SK-N-SH treated with all-trans-retinoic acid at 6 μM for 48 hours (cell line): ENCODE measurements at regions not wholly inside any gene's neighbourhood (a gene's known extent, or its start where the extent isn't known, plus 50 kb on each side); places are given as distances from the start of the nearest gene placed in this dataset.

Source experiments
- ATAC-seq: fragments of 200-7000 bp; cut with Tn5 transposase; 3 replicates; pipeline ENCODE4 v1.9.1; 2020; ENCODE audit warnings: mild to moderate bottlenecking, moderate library complexity
- ARNTL ChIP-seq: fragments of 450-650 bp; formaldehyde crosslinking; IDR thresholded peaks from 2 replicates; pipeline ENCODE4 v1.5.0; 2020; ENCODE audit warnings: low read depth, mild to moderate bottlenecking, moderate library complexity, borderline replicate concordance
- BACH2 ChIP-seq: fragments of 250-450 bp; sonication (Bioruptor Pico); IDR thresholded peaks from 2 replicates; pipeline ENCODE4 v1.9.0; 2021; ENCODE audit warnings: mild to moderate bottlenecking, borderline replicate concordance
- CREB5 ChIP-seq: fragments of 250-450 bp; sonication (Bioruptor Pico); IDR thresholded peaks from 2 replicates; pipeline ENCODE4 v1.5.1; 2020; ENCODE audit warnings: low read depth, mild to moderate bottlenecking, moderate library complexity
- CSDC2 ChIP-seq: fragments of 250-450 bp; sonication (Bioruptor Pico); IDR thresholded peaks from 2 replicates; pipeline ENCODE4 v1.5.0; 2020; ENCODE audit warnings: mild to moderate bottlenecking, moderate library complexity
- CSRNP3 ChIP-seq: fragments of 250-450 bp; sonication (Bioruptor Pico); IDR thresholded peaks from 2 replicates; pipeline ENCODE4 v1.5.1; 2021; ENCODE audit warnings: mild to moderate bottlenecking, moderate library complexity
- ESRRG ChIP-seq: fragments of 250-450 bp; sonication (Bioruptor Pico); IDR thresholded peaks from 2 replicates; pipeline ENCODE4 v1.6.1; 2021; ENCODE audit warnings: mild to moderate bottlenecking
- GLIS3 ChIP-seq: fragments of 250-450 bp; sonication (Bioruptor Pico); IDR thresholded peaks from 2 replicates; pipeline ENCODE4 v1.5.0; 2020; ENCODE audit warnings: mild to moderate bottlenecking, moderate library complexity
- ISL1 ChIP-seq: fragments of 250-450 bp; sonication (Bioruptor Pico); IDR thresholded peaks from 2 replicates; pipeline ENCODE4 v2.1.2; 2022; ENCODE audit warnings: mild to moderate bottlenecking, moderate library complexity
- OSR1 ChIP-seq: fragments of 250-450 bp; sonication (Bioruptor Pico); IDR thresholded peaks from 2 replicates; pipeline ENCODE4 v1.8.0; 2022; ENCODE audit warnings: moderate library complexity, mild to moderate bottlenecking, inconsistent platforms
- PATZ1 ChIP-seq: fragments of 250-450 bp; sonication (Bioruptor Pico); IDR thresholded peaks from 2 replicates; pipeline ENCODE4 v1.8.0; 2020; ENCODE audit warnings: mild to moderate bottlenecking, moderate library complexity, borderline replicate concordance
- POU6F1 ChIP-seq: fragments of 250-450 bp; sonication (Bioruptor Pico); IDR thresholded peaks from 2 replicates; pipeline ENCODE4 v1.8.0; 2021; ENCODE audit warnings: low read depth, mild to moderate bottlenecking, moderate library complexity, borderline replicate concordance
- PPARA ChIP-seq: fragments of 250-450 bp; sonication (Bioruptor Pico); IDR thresholded peaks from 2 replicates; pipeline ENCODE4 v1.5.0; 2020; ENCODE audit warnings: mild to moderate bottlenecking, borderline replicate concordance
- RARB ChIP-seq: fragments of 250-450 bp; sonication (Bioruptor Pico); IDR thresholded peaks from 2 replicates; pipeline ENCODE4 v1.8.0; 2021; ENCODE audit warnings: mild to moderate bottlenecking, moderate library complexity
- SNAI2 ChIP-seq: fragments of 250-450 bp; sonication (Bioruptor Pico); IDR thresholded peaks from 2 replicates; pipeline ENCODE4 v1.5.0; 2020; ENCODE audit warnings: mild to moderate bottlenecking, moderate library complexity
- TCF4 ChIP-seq: fragments of 250-450 bp; sonication (Bioruptor Pico); IDR thresholded peaks from 2 replicates; pipeline ENCODE4 v1.8.0; 2021; ENCODE audit warnings: mild to moderate bottlenecking, moderate library complexity, borderline replicate concordance
- TOX ChIP-seq: fragments of 250-450 bp; sonication (Bioruptor Pico); IDR thresholded peaks from 2 replicates; pipeline ENCODE4 v1.8.0; 2021; ENCODE audit warnings: mild to moderate bottlenecking, moderate library complexity, borderline replicate concordance
- ZFP3 ChIP-seq: fragments of 250-450 bp; sonication (Bioruptor Pico); IDR thresholded peaks from 2 replicates; pipeline ENCODE4 v1.5.0; 2020; ENCODE audit warnings: mild to moderate bottlenecking, moderate library complexity
- ZNF70 ChIP-seq: fragments of 450-650 bp; formaldehyde crosslinking; IDR thresholded peaks from 2 replicates; pipeline ENCODE4 v1.5.0; 2020; ENCODE audit warnings: mild to moderate bottlenecking, moderate library complexity
- ZNF8 ChIP-seq: fragments of 450-650 bp; formaldehyde crosslinking; IDR thresholded peaks from 2 replicates; pipeline ENCODE4 v1.5.0; 2020; ENCODE audit warnings: mild to moderate bottlenecking, moderate library complexity
- TF ChIP-seq, protein P1 (sequence below): fragments of 250-450 bp; sonication (Bioruptor Pico); IDR thresholded peaks from 2 replicates; pipeline ENCODE4 v1.5.0; 2020; ENCODE audit warnings: mild to moderate bottlenecking, moderate library complexity

DNA sequence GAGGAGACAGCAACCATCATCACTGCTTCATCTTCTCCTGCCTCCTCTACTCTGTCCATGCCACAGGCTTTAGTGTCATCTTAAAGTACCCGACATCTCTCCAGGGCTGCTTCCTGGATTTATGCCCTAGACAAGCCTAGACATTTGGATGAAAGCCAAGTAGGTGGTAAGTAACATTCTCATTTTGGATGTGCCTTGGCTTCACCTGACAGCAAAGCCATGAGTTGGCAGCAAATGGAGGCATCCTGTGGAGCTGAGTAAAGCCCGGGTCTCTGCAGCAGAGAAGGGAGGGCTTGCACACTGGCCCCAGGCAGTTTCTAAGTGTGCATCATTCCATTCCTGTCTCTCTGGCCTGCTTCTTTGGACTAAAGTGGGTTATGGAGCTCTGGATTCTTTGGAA, 299.1 kb downstream of the DMAC1 start:
- ATAC-seq = no peak

GRCh38 chr9:7491641-7492040, 307.9 kb downstream of the DMAC1 start:
- no peak for ATAC-seq
- TF ChIP-seq ARNTL (CRISPR knock-in tag) (no peak), ESRRG (CRISPR knock-in tag) (no peak), GLIS3 (CRISPR knock-in tag) (no peak), OSR1 (CRISPR knock-in tag) (no peak), BACH2 (CRISPR knock-in tag) (no peak), SNAI2 (CRISPR knock-in tag) (no peak), PPARA (no peak), TCF4 (CRISPR knock-in tag) (no peak), POU6F1 (CRISPR knock-in tag) (no peak), CSDC2 (CRISPR knock-in tag) (no peak), RARB (no peak), CREB5 (no peak), ZNF8 (CRISPR knock-in tag) (no peak), ISL1 (no peak), ZNF70 (CRISPR knock-in tag) (no peak)
- TF ChIP-seq, protein P1, sequence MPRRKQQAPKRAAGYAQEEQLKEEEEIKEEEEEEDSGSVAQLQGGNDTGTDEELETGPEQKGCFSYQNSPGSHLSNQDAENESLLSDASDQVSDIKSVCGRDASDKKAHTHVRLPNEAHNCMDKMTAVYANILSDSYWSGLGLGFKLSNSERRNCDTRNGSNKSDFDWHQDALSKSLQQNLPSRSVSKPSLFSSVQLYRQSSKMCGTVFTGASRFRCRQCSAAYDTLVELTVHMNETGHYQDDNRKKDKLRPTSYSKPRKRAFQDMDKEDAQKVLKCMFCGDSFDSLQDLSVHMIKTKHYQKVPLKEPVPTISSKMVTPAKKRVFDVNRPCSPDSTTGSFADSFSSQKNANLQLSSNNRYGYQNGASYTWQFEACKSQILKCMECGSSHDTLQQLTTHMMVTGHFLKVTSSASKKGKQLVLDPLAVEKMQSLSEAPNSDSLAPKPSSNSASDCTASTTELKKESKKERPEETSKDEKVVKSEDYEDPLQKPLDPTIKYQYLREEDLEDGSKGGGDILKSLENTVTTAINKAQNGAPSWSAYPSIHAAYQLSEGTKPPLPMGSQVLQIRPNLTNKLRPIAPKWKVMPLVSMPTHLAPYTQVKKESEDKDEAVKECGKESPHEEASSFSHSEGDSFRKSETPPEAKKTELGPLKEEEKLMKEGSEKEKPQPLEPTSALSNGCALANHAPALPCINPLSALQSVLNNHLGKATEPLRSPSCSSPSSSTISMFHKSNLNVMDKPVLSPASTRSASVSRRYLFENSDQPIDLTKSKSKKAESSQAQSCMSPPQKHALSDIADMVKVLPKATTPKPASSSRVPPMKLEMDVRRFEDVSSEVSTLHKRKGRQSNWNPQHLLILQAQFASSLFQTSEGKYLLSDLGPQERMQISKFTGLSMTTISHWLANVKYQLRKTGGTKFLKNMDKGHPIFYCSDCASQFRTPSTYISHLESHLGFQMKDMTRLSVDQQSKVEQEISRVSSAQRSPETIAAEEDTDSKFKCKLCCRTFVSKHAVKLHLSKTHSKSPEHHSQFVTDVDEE (CRISPR knock-in tag) = no peak

More for the DNA sequence above, 299.1 kb downstream of the DMAC1 start:
- no peak for TF ChIP-seq ZFP3 (CRISPR knock-in tag)
- no peak for TF ChIP-seq OSR1 (CRISPR knock-in tag)
- no peak for TF ChIP-seq ARNTL (CRISPR knock-in tag)
- TF ChIP-seq PATZ1 (CRISPR knock-in tag) = no peak
- TF ChIP-seq, protein P1 (CRISPR knock-in tag) = no peak
- no peak for TF ChIP-seq CSRNP3
- TF ChIP-seq CREB5 = no peak
- no peak for TF ChIP-seq TOX (CRISPR knock-in tag)
- no peak for TF ChIP-seq GLIS3 (CRISPR knock-in tag)
- TF ChIP-seq CSDC2 (CRISPR knock-in tag) = no peak
- no peak for TF ChIP-seq SNAI2 (CRISPR knock-in tag)
- TF ChIP-seq, all 23 proteins: peak for 0
